CD4-positive, alpha-beta T cell treated with Interleukin-6 at 100 ng/mL for 8 hours (primary cell): ENCODE measurements at regions not wholly inside any gene's neighbourhood (a gene's known extent, or its start where the extent isn't known, plus 50 kb on each side); places are given as distances from the start of the nearest gene placed in this dataset.

ENCODE experiments used
- DNase-seq: peaks from one replicate; pipeline ENCODE4 v3.0.0-alpha.2; 2020; ENCODE audit warnings: mixed read lengths, low spot score

DNA sequence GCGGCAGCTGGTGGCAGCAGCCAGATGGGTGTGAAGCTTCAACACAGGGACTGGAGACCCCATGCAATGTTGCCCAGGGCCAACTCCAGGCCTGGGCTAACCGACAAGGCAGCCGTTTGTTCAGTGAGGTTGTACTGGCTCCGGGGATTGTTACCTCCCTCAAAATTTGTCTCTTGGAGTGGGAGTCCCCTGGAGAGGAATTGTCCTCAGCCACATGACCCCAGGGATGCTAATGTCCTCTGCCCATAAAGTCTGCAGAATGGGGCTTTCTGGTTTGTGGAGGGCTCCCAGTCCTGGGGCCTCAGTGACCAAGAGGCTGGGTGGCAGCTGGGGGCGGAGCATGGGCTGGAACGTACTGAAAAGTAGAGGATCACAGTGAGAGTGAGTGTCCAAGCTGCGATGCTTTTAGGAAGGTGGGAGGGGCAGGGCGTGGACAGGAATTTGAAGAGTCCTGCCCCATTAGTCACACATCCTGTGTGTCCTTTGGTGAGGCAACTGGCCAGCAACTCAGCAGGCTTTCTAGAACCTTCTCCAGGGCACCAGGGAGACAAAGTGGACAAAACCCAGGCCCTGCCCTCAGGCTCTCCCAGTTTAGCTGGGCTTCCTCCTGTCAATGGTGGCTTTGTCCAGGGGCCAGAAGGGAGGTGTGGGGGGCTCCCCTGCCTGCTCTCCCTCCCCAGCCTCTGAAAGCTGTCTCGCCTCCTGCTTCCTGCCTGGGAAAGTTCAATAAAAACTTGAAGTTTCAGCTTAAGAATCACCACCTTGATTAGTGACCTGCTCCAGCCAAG is 114.0 kb downstream of the NSG2 start:
- DNase-seq, result no peak

DNA sequence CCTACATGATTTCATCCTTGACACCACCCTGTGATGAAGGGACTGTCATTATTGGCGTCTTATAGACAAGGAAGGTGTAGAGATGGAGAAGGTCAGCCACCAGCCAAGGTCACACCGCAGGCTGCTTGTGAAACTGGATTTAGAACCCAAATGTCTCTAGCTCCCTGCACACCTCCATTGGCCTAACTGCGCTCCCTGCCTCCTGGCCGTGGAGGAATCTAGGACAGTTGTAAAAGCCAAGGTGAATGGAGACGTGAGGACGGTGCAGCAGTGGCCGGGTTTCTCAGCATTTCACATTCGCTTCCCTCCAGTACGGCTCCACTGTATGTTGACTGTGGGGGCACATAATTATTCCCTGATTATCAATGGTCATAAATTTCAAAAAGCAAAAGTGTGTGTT is 119.9 kb downstream of the NSG2 start:
- no peak for DNase-seq

DNA sequence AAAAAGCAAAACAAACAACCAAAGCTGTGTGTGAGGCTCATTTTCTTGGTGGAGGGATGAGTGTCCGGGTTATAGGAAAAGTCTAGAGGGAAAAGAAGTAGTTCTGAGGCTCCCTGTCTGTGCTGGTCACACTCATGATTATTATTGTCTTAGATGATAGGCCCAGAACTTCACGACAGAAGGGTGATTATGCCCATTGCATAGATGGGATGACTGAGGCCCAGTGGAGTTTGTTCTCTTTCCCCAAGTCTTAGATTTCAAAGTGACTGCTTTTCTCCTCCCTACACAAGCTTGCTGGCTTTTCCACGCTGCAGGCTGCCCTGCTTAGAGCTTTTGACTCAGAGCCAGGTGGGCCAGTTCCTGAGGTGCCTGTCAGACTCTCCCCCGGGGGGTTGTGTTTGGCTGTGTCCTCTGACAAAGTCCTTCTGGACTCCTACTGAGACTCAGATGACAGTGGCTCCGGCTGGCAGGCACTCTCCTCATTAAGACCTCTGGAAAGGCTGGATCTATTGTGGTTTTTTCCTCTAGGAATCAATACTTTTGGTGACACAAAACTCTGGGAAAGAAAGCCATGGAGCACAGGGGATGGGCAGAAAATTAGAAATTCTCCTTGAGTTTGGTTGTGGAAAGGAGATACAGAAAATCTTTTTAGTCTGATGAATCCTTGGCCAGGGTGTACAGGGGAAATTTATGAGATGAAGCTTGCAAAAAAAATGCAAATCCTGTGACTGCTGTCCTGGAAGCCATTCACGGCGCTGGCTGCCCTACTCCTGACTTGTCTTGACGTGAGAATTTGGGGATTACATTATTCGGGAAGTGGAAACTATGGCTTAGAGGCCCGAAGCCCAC is 120.9 kb downstream of the NSG2 start:
- DNase-seq, result no peak

DNA sequence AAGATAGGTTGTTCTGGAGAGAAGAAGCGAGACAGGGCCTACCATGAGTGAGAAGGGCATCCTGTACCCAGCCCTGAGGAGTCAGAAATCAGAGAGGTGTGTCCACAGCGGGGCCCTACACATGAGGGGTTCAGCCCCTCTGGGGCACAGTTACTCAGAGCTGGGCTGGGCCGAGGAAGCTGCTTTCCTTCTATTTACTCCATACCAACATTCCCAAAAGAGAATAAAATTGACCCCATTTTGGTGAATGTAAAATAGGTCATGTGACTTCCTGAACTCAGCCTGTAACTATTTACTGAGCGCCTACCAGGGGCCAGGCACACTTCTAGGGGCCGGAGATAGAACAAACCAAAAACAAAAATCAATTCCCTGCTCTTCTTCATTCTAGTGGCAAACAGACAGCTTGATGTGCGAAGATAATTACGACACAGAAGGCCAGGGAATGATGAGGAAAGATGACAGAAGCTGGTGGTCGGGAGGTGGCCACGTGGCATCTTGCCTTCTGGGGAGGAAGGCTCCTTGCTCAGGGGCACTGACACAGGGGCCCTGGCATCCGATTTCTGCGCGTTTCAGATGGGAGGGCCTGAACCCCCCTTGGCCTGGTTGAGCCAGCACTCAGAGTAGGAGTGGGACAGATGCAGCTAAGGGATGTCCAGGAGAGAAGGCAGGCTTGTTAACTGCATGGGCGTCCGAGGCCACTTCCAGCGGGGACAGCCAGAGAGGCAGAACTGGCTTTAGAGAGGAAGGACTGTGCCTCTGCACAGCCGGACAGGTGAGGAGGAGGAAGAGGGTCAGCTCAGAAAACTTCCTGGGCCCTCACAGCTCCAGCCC is 121.8 kb downstream of the NSG2 start:
- DNase-seq, result no peak

DNA sequence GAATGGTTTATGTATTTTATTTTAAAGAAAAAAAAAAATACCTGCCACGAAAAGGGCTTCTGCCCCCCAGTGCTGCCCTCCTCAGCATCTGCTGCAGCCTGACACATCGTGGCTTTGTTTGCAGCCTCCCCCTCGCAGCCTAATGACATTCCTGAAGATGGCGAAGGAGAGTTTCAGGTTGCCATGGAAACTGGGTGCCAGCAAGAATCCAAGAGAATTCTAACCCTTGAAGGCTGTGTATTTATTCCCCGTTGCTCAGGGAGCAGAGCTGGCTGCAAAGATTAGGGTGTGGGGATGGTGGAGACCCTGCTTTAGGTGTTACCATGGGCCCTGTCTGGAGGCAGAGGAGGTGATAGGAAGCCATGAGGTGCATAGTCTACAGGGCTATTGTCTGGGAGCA is 126.6 kb downstream of the NSG2 start:
- no peak for DNase-seq

DNA sequence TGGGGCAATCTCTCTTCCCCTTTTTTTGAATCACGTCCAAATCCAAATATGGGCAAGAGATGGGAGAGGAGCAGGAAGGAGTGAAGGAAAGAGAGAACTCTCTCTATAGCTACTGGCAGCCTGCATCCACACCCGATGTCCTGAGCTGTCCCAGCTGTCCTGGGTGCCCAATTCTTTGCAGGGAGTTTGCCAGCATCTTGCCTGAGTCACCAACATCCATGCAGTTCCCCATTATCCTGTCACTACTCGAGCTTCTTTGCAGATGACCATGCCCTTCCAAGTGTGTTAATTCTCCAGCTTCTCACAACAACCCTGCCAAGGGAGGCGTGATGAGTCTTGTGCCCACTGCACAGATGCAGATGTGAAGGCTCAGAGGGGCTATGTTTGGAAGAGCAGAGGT is 127.1 kb downstream of the NSG2 start:
- no peak for DNase-seq

DNA sequence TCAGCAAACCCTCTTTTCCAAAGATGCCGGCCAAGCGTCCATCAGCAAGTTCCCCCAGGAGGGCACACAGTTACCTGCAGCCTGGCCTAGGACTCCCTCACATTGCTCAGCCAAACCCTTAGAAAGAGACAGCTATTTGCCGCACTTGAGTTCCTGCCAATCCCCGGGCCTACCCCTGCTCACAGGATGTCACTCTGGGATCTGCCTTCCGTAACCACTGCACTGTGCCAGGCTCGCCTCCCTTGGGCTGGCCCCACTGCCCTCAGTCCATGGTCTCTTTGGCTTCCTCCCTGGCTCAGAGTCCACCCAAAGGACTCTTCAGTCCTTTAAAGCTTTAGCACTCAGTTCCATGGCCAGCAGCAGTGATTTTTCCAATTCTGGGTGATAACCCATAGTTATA is 128.3 kb downstream of the NSG2 start:
- DNase-seq, result no peak

DNA sequence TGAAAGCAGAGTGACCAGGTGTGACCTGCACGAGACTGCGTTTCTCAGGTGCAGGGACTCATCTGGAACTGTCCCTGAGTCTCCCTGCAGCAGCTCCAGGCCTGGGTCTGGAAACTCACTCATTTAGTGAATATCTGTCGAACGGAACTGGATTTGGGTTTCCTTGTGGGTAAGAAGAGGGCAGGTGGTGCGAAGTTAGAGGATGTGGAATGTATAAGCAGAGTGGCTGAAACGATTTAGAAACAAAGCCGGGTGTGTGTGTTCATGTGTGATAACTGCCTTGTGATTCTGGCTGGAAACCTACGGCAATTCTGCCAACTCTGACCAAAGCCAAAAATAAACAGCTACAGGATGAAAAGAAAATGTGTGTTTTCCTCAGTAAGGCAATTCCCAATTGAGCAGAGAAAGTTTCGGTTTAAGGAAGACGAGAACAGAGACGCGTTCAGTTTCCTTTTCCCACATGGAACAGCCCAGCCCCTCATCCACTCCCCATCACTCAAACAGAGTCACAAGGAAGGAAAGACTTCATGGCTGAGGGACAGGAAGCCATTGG is 130.3 kb downstream of the NSG2 start:
- no peak for DNase-seq

DNA sequence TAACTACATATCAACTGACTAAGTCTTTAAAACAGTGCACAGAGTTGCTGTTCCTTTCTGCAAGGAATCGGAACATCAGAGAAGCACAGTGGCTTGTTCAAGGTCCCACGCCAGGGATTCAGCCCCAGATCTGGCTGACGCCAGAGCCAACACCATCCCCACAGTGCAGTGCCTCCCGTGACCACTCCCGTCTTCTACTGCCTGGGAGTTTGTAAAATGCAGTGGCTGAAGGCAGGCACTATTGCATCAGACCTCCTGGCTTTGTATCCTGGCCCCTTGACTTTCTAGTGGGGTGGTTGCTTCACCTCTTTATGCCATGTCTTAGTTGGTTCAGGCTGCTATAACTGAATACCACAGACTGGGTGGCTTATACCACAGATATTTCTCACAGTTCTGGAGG is 131.0 kb downstream of the NSG2 start:
- DNase-seq, result no peak

DNA sequence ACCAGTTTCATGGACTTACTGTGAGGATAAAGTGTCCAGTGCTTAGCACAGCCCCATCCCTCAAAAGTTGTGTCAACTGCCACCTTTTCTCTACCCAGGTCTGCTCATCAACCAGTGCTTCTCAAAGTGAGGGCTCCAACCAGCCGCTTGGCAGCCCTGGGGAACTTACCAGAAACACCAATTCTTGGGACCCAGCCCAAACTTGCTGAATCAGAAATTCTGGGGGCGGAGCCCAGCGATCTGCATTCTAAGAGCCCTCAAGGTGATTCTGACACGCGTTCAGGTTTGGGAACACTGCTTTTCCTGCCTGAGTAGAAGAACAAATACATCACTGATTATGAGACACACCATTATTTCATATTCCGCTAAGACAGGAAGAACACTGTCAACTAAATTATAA is 132.0 kb downstream of the NSG2 start:
- DNase-seq, result no peak

DNA sequence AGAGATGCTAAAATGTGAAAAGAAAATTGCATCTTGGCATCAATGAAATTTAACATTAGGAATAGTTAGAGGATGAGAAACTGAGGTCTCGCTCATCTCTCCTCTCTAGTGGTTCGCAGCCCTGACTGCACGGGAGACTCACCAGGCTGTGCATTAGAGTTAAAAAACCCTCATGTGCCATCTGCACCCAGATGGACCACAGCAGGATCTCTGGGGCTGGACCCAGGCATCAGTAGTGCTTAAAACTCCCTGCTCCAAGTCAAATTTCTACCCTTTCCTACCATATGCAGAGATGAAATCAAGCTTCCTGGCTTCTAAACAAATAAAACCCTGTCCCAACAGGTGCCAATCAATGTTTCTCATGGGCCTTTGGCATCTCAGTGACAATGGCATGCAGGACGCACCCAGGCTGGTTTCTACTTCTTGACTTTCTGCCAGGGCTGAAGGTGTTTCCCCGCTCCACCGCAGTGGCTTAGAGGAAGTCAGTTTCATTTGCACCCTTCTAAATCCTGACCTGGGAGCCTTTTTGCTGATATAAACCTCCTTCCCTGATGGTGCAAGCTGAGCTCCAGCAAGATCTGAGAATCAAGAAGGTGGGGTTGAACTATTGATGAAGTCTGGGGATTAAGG is 132.6 kb downstream of the NSG2 start:
- DNase-seq, result no peak

DNA sequence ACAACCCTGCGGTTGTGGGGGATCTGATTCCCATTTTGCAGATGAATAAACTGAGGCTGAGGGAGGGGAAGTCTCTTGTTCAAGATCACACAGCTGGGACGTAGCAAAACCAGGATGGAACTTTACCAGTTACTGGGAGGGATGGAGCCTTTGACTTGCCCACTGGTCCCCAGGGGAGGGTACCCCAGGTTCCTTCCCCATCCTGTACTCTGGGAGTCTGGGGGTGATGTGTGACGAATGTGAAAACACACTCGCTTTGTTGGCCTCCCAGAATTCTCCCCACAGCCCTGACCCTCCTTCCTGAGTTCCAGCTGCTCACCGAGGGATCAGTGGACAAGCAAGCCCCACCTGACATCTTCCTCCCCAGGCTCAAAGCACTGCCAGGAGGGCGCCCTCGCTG is 135.1 kb downstream of the NSG2 start:
- no peak for DNase-seq

DNA sequence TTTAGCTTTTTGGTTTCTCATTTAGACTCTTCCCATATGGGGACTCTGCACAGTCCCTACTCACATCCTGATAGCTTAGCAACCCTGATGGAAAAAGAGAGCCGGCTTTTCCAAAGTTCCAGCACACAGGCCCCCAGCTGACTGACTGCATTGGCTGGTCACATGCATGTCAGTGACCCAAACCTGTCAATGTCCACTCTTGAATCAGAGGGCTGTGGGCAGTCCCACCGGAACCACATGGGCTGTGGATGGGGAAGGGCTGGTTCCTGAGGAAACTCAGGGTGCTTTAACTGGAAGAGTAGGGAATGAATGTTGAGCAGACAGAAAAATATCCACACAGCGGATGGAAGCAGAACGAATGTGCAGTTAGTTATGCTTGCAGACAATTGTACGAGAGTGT is 136.6 kb downstream of the NSG2 start:
- DNase-seq, result no peak

DNA sequence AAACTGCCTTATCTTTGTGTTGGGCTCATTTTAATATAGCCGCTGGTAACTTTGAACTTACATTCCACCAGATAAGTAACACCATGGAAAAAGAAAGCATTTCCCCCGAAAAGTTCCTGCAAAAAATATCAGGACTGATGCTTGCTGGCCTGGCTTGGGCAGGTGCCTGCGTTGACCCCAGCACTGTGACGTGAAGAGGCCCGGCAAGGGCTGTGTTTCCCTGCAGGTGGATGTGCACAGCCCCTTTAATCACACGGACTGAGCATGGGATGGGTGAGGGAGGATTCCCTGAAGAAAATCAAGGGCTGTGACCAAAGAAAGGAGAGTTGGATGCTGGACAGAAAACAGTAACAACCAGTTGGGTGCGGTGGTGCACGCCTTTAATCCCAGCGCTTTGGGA is 138.2 kb downstream of the NSG2 start:
- DNase-seq, result no peak

DNA sequence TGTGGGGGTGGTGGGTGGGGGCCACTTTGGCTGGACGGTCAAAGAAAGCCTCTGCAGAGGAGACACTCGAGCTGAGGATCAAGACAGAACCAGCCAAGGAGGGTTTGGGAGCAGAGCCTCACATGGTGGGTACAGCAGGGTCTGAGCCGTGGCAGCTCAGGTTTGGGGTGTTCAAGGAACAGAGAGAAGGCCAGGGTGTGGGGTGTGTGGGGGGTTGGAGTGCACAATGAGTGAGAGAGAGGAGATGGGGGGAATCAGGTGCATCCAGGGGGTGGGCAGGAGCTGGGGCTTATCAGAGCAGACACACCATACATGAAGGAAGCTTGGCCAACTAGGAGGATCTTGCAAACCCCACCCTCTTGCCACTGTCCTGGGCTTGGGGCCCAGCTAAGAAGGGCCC is 140.0 kb downstream of the NSG2 start:
- no peak for DNase-seq

DNA sequence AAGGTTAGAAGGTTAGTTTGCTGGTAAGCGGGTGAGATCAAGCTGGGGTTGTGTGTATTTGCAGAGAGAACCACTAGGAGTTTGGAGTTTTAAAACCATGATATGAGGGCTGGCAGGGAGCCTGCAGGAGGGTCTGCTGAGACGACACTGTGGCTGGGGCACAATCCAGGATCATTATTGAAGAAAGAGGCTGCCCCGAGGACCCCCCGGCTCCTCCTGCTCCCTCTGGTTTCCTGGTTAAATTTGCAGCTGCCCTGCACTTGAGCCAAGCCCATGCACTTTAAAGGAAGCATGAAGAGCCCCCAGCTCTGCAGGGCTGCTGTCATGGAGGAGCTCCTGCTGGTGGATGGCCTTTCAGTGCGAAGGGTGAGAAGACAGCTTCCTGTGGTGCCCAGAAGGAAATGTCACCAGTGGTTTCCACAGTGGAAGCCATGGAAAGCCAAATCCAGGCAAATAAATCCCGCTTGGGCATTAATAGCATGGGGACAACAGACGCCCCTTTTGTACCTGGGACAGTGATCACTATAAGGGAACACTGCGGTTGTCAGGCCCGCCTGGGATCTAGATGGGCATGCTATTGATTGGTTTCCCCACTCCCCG is 140.7 kb downstream of the NSG2 start:
- no peak for DNase-seq

DNA sequence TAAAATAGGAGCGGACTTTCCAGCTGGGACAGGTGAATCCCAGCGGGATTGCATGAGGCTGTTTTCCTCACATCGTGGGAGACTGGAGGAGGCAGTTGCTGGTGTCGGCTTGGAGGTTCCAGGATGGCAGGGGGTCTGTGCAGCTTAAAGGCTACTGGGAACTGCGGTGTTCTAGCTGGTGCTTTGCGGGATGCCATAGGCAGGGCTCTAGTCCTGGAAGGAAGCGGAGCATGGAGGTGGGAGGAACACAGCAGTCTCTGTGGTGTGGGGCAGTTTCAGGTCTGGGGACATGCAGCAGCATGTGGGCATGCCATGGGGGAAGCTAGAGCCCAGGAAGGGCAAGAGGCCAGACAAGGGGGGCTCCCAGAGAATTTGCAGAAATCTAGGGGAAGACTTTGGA is 141.5 kb downstream of the NSG2 start:
- DNase-seq, result no peak

DNA sequence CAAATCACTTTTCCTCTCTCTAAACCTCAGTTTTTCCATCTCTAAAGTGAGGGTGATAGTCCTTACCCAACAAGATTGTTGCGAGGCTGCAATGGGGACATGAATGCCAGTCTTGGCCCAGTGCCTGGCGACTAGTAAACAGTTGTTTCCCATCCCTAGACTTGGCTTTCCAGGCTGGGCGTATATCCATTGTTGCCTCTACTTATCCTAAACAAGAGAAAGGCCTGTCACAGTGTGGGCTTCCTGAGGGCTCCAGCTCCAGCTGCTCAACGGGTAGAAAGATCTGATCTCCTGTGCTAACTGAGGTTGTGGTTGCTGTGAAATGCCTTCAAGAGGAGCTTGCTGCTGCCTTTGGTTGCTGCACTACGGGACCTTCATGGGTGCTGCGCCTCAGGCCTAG is 142.0 kb downstream of the NSG2 start:
- no peak for DNase-seq

DNA sequence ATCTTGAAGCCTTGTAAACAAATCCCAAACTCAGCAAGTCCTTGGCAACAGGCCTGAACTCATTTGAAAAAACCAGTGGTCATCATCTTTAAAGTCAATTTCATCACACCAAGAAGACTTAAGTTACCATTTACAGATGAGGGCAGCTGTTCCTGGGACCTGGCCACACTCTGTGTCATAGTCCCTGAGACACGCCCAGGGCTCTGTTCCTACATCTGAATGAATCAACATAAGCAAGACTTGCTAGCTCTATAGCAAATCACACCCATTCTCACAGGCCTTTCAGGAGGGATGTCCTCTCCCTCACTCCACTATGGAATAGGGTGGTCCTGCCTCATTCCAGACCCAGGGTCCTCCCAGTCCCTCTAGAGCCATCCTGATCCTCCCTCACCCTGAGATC is 142.8 kb downstream of the NSG2 start:
- no peak for DNase-seq

DNA sequence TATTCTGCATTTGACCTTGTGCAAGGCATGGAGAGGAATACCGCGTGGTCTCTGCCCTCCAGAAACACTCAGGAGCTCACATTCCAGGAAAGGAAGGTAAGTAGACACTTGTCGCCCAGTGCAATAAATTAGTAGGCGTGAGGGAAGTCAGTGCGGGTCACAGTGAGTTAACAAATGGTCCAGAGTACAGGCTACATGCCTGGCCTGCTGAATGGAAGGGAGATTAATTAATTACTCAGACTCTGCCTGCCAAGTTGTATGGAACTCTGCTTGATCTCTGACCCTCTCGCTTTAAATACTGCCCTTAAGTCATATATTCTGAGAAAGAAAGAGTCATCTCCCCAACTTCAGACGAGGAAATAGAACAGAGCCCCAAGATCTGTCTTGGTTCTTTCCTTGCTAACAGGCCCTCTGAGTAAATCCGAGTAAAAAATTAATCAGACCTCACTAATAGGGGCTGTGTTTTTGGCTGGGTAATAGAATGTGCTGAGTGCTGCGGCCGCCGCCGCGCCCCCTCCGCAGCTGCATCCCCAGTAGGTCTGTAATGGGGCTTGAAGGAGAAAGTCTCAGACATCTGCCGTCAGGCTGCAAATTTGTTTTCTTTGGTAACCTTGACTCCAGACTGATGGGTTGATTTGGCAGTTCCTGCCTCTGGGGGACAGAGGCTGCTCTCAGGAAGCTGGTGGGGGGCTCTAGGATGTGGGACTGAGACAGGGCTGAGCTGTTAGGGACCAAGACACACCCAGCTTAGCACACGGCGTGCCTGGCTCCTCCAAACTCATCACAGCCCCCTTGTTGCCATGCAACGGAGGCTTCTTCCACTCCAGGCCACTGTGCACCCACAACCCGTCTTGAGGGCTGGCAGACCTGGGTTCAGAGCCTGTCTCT is 144.4 kb downstream of the NSG2 start:
- DNase-seq, result no peak
